HG03442 (cell line): ENCODE measurements at regions not wholly inside any gene's neighbourhood (a gene's known extent, or its start where the extent isn't known, plus 50 kb on each side); places are given as distances from the start of the nearest gene placed in this dataset.
"Not testable (repeated sequence)": the region's sequence is repeated elsewhere in the genome, so short reads cannot be mapped to it uniquely, and the experiment has no call there.

ENCODE experiments used
- ATAC-seq: cut with Tn5 transposase; IDR thresholded peaks from one replicate; pipeline ENCODE4 v1.9.1; 2021; ENCODE audit warnings: mild to moderate bottlenecking, moderate library complexity; ENCODE audit not compliant: unreplicated experiment

GRCh38 chr9:102205251-102205650 lies 466.8 kb upstream of the GRIN3A start:
- no peak for ATAC-seq

DNA sequence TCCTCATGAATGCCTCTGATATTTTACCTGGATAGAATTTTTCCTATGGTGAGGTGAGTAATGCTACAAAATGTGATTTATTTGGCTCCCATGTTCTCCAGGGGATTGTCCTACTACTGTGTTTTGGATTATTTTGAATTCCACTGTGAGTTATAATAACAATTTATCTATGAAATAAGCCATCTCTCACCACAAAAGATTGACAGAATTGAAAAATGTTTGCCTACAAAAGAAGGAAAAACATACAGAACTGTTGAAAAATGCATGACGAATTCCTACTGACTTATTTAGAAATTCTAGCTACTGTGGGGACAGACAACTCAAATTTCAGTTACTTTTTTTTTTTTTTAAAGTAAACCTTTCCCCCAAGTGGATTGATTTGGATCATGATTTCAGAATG lies 463.7 kb upstream of the GRIN3A start:
- no peak for ATAC-seq

- ATAC-seq, result no peak
These were observed 447.5 kb upstream of the GRIN3A start for GRCh38 chr9:102185962-102186361.

- ATAC-seq, result no peak
These were observed 446.9 kb upstream of the GRIN3A start for GRCh38 chr9:102185371-102185770.

DNA sequence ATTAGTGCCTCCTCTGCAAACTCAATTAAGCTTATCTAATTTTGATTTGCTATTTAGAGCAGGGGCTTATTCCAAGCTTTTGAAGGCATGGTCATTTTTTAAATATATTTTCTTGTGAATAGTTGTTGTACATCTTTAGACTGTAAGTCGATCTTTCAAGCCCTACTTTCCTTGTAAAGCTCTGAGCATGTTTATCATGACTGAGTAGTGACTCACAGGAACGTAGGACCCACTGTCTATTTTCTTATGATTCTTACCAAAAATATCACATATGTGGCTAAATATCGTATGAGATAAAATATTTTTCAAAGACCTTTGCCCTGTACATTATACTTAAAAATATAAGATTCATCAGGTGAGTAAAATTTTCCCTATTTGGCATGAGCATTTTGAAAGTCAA lies 440.4 kb upstream of the GRIN3A start:
- no peak for ATAC-seq

DNA sequence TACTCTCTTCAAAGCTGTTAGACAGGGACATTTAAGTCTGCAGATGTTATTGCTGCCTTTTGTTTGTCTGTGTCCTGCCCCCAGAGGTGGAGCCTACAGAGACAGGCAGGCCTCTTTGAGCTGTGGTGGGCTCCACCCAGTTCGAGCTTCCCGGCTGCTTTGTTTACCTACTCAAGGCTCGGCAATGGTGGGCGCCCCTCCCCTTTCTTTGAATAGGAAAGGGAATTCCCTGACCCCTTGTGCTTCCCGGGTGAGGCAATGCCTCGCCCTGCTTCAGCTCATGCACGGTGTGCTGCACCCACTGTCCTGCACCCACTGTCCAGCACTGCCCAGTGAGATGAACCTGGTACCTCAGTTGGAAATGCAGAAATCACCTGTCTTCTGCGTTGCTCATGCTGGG lies 435.8 kb upstream of the GRIN3A start:
- ATAC-seq, result not testable (repeated sequence)

- ATAC-seq, result no peak
These were observed 425.8 kb upstream of the GRIN3A start for GRCh38 chr9:102164247-102164646.

DNA sequence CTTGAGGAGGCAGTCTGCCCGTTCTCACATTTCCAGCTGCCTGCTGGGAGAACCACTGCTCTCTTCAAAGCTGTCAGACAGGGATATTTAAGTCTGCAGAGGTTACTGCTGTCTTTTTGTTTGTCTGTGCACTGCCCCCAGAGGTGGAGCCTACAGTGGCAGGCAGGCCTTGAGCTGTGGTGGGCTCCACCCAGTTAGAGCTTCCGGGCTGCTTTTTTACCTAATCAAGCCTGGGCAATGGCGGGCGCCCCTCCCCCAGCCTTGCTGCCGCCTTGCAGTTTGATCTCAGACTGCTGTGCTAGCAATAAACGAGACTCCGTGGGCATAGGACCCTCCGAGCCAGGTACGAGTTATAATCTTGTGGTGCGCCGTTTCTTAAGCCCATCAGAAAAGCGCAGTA lies 414.6 kb upstream of the GRIN3A start:
- not testable (repeated sequence) for ATAC-seq

DNA sequence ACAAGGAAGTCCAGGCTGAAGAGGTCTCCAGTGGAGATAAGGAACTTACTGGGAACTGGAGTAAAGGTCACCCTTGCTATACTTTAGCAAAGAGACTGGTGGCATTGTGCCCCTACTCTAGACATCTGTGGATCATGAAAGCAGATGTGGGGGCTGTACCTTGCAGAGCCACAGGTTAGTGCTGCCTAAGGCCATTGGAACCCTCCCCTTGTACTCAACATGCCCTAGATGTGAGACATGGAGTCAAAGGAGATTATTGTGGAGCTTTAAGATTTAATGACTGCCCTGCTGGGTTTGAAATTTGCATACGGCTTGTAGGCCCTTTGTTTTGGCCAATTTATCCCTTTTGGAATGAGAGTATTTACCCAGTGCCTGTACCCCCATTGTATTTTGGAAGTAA lies 397.3 kb upstream of the GRIN3A start:
- ATAC-seq, result no peak

- ATAC-seq, result no peak
These were observed 386.0 kb upstream of the GRIN3A start for GRCh38 chr9:102124465-102124864.

DNA sequence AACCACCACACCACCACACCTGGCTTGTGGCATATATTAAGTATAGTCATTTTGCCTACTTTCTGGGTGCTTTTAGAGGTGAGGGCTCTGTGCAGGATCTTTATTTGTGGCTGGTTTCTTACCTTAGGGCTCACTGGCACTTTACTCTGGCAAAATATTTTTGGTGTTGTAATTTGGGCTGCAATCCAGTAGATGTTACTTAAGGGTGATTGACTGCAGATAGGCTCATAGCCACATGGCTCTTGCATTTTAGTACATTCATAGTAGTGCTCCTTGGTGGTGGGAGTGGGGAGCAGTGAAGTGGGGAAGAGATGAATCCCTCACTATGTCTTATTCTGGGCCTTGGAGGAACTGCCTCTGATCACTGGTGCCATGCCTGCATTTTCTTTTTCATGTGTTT lies 376.1 kb upstream of the GRIN3A start:
- no peak for ATAC-seq

- ATAC-seq, result no peak
These were observed 374.7 kb upstream of the GRIN3A start for GRCh38 chr9:102113191-102113590.

DNA sequence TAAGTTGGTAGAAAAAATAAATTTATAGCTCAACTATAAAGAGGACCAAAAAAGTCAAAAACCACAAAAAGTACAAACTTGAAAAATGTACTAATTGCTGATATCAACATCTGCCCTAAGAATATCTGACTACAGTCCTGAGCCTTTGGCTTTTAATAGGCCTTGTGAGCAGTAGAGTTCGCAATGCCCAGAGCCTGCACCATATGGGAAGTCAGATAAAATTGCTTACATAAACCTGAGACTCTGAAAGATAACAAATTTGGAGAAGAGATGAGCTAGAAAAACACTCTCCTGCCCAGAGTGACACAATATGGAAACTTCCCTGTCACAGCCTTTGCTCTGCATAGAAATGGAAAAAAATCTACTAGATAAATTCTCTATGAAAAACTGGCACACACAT lies 368.0 kb upstream of the GRIN3A start:
- no peak for ATAC-seq

- no peak for ATAC-seq
These were observed 363.3 kb upstream of the GRIN3A start for GRCh38 chr9:102101723-102102122.

- no peak for ATAC-seq
These were observed 348.7 kb upstream of the GRIN3A start for GRCh38 chr9:102087141-102087540.

DNA sequence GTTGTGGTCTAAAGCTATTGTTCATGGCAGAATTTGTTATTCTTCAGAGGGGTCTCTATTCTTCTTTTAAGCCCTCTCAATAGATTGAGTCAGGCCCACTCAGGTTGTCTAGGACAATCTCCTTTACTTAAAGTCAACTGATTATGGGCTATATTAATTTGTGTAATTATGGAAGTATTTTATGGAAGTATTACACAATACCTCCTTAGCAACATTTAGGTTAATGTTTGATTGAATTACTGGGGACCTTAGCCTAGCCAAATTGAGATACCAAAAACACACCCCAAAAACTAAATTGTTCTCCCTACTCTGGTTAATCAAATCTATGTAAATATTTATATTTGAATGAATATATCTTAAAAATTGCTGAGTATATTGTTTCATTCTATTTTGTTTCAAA lies 347.1 kb upstream of the GRIN3A start:
- no peak for ATAC-seq

DNA sequence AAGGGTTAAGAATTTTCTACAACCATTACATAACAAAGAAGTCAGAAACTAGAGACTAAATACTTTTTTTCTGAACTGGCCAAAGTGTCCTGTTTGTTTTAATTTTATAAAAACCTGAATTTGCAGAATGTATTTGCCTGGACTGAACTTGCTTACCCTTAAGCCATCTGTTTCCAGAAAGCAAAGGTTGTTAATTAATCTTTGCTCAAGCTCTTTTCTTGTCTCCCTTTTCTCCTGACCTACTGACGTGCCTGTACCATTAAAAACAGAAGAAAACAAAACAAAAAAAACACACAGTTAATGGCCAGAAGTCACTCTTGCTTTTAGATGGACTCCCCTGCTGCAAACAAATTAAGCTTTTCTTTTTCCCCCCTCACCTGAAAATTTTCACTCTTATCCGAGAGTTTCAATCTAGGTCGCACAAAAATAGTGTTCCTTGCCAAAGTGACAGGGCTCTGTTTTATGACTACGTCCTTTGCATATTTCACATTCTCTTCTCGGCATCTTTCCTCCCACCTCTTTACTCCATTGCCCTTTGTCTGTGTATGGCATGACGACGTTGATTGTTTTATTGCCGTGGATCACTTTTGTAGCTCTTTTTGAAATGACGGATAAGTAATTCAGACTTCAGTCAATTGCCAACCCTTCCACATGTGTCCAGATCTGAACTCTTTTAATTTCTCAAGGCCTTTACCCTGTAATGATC lies 333.8 kb upstream of the GRIN3A start:
- no peak for ATAC-seq

- ATAC-seq, result no peak
These were observed 331.5 kb upstream of the GRIN3A start for GRCh38 chr9:102069969-102070368.

- ATAC-seq, result no peak
These were observed 316.4 kb upstream of the GRIN3A start for GRCh38 chr9:102054811-102055210.

GRCh38 chr9:102049586-102050246 lies 311.3 kb upstream of the GRIN3A start:
- no peak for ATAC-seq

- ATAC-seq, result no peak
These were observed 309.1 kb upstream of the GRIN3A start for GRCh38 chr9:102047549-102047948.

DNA sequence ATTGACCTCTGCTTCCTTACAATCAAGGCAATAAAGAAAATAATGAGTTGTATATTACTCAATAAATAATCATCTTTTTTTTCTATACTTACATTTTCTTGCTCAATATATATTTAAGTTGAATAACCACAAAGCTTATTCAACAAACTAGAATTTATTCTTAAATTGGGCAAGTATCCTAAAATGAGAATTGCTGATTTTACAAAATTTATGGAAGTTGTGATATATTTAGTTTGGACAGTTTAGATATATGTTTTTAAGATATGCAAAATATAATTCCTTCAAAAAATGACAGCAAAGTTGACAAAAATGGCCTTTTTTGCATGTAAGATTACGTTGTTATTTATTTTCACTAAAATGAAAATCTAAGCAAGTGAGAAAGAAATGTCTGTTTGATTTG lies 305.7 kb upstream of the GRIN3A start:
- no peak for ATAC-seq

DNA sequence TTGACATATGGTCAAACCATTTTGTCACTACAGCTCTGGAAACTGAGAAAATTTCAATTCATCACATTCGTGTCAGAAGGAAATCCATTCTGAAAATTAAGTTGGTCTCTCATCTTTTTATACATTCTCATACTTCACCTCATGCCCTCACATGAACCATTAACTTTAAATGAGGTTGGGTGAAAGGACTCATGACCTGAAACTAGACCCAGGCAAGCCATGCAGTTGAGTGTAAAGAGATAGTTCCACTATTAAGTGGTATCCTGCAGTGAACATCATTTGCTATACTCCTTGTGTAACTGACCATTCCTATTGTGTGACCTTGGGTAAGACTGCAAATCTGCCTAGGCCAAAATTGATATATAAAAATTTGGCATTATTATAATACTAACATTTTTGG lies 299.6 kb upstream of the GRIN3A start:
- no peak for ATAC-seq
